ENCODE measurements at regions not wholly inside any gene's neighbourhood (a gene's known extent, or its start where the extent isn't known, plus 50 kb on each side); places are given as distances from the start of the nearest gene placed in this dataset.

DNA sequence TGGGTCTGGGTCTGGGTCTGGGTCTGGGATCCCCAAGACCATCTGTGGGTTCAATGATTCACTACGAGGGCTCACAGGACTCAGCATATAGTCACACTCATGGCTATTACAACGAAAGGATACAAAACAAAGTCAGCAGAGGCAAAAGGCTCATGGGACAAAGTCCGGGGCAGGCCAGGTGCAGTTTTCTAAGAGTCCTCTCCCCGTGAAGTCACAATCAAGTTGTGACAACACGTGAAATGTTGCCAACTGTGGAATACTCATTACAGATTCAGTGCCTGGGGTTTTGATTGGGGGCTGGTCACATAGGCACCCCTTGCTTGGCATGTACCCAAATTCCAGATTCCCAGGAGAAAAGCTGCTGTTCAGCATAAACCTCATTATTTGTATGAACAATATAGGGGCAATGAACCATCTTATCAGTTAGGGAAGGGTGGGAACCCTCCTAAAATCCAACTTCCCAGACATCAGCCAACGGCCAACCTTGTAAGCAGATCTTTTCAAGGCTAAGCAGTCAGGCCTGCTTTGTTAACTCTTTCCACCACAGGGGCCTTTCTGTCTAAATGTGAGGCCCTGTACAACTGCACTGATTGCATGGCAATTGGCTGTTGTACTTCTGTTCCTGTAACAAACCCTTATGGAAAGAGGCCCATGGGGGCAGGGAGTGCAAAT, 58.2 kb upstream of the DIPK2B start:
- no peak for DNase-seq

Measured in dermis blood vessel endothelial cell (primary cell).